ENCODE measurements at regions not wholly inside any gene's neighbourhood (a gene's known extent, or its start where the extent isn't known, plus 50 kb on each side); places are given as distances from the start of the nearest gene placed in this dataset.

GRCh38 chr1:55477953-55478352 lies 262.8 kb upstream of the USP24 start:
- H2AFZ ChIP-seq (ENCODE audit: control insufficient read depth, low read depth, low read length) = no peak overlapping the region
- H3K9me3 ChIP-seq (replicated peaks; ENCODE audit: control insufficient read depth, insufficient read depth, low read length) = no peaks in the 10 kb centered on the region
- no peak overlapping the region for H3K9ac ChIP-seq (ENCODE audit: control insufficient read depth, insufficient read depth, low read length)
- WGBS (ENCODE audit: insufficient coverage, insufficient replicate concordance, low lambda C conversion rate, missing lambda C conversion rate) = 34% methylated on average over 4 of the region's 4 CpGs
- no peak overlapping the region for H3K27ac ChIP-seq (ENCODE audit: control insufficient read depth, insufficient read depth)
- no peak for TF ChIP-seq PAX8 (IDR thresholded peaks at IDR 0.05)
- TF ChIP-seq CREB1 (IDR thresholded peaks at IDR 0.05; ENCODE audit: low read depth) = no peak
- no peak for TF ChIP-seq MXI1 (IDR thresholded peaks at IDR 0.05; ENCODE audit: low read depth, low read length)
- no peak for TF ChIP-seq PRDM15 (CRISPR knock-in tag; IDR thresholded peaks at IDR 0.05)
- no peak for TF ChIP-seq IRF4 (IDR thresholded peaks at IDR 0.05; ENCODE audit: low read depth, low read length)
- no peak for TF ChIP-seq KLF5 (IDR thresholded peaks at IDR 0.05; ENCODE audit: partially characterized antibody)
- TF ChIP-seq MTA3 (IDR thresholded peaks at IDR 0.05; ENCODE audit: borderline replicate concordance, low read length) = no peak
- no peak for TF ChIP-seq IKZF1 (conservative IDR thresholded peaks at IDR 0.05)
- TF ChIP-seq ESRRA (IDR thresholded peaks at IDR 0.05; ENCODE audit: low read length) = no peak
- TF ChIP-seq ZNF622 (IDR thresholded peaks at IDR 0.05) = no peak
- no peak for TF ChIP-seq SKIL (IDR thresholded peaks at IDR 0.05; ENCODE audit: low read depth, poor library complexity, severe bottlenecking)
- no peak for TF ChIP-seq NR2F1 (conservative IDR thresholded peaks at IDR 0.05)
- no peak for TF ChIP-seq SP1 (IDR thresholded peaks at IDR 0.05; ENCODE audit: low read depth, low read length)
- no peak for TF ChIP-seq TCF7 (IDR thresholded peaks at IDR 0.05; ENCODE audit: borderline replicate concordance)
- TF ChIP-seq PBX3 (IDR thresholded peaks at IDR 0.05; ENCODE audit: insufficient replicate concordance, low read depth, low read length) = no peak
- no peaks in the 10 kb centered on the region for H3K79me2 ChIP-seq (ENCODE audit: control insufficient read depth, insufficient read depth, low read length)
- FAIRE-seq (no peak), DNase-seq (ENCODE audit: low read depth, low spot score) (no peak), ATAC-seq (no peak)
- in situ Hi-C loops (cut with MboI) = no loop called here
- H3K4me3 ChIP-seq = no peak overlapping the region
- CTCF ChIA-PET = interaction anchor here (0.9 to 5.5 kb wide), 13 partner anchors 8 to 1326 kb away, joined by 3 to 111 read pairs (median 5); partner anchors contain the start of gene PLPP3
- H3K4me1 ChIP-seq (ENCODE audit: control insufficient read depth, insufficient read depth, low read length) = no peaks in the 10 kb centered on the region
- SMC1A ChIA-PET (ENCODE audit: uncharacterized antibody, unreplicated experiment) = interaction anchor here (0.5 to 6.6 kb wide), 8 partner anchors 198 to 1232 kb away, joined by 3 to 91 read pairs (median 8); partner anchors contain the start of gene PLPP3
- 0 out of 4 replicates have a peak, but pooled peaks cover 0 to 1% of the 10 kb centered on the region in 2 experiments for H3K27me3 ChIP-seq (replicated peaks in 1 of 2; ENCODE audit: control insufficient read depth in 2 of 2, insufficient read depth in 2 of 2, low read length in 1 of 2)
- no peaks in the 10 kb centered on the region for H3K36me3 ChIP-seq (ENCODE audit: control insufficient read depth in 2 of 2, insufficient read depth in 2 of 2, low read length in 1 of 2)
- RAD21 ChIA-PET (ENCODE audit: unreplicated experiment) = interaction anchor here (1.0 to 2.5 kb wide), 8 partner anchors 13 to 1231 kb away, joined by 3 to 78 read pairs (median 4); no protein-coding TSS in a partner anchor
- no peaks in the 10 kb centered on the region for H4K20me1 ChIP-seq (ENCODE audit: control insufficient read depth, insufficient read depth)
- no peak overlapping the region for H3K4me2 ChIP-seq (ENCODE audit: control insufficient read depth, insufficient read depth)
- POLR2A ChIA-PET = no interaction called here
- BruUV-seq (replicated peaks) = no TSS peak
- intact Hi-C loops (cut with micrococcal nuclease; ENCODE audit: unreplicated experiment) = loop anchor here (1.0 to 10.0 kb wide), 3 partner anchors 193 to 1231 kb away; no protein-coding TSS in a partner anchor
